GM23338 (cell line): ENCODE measurements at regions not wholly inside any gene's neighbourhood (a gene's known extent, or its start where the extent isn't known, plus 50 kb on each side); places are given as distances from the start of the nearest gene placed in this dataset.

ENCODE experiments used
- ATAC-seq: fragments of 200-7000 bp; cut with Tn5 transposase; 3 replicates; pipeline ENCODE4 v1.9.1; 2020
- DNase-seq: peaks from one replicate; pipeline ENCODE4 v3.0.0-alpha.2; 2015; ENCODE audit warnings: low spot score
- H2AFZ ChIP-seq: fragments of 200-600 bp; sonication (generic); 2 replicates; pipeline ENCODE4 v1.8.0; 2016; ENCODE audit warnings: antibody characterized with exemption, mild to moderate bottlenecking, moderate library complexity
- H3F3A ChIP-seq: fragments of 200-600 bp; sonication (generic); replicated peaks from 2 replicates; pipeline ENCODE4 v1.8.0; 2017; ENCODE audit warnings: antibody characterized with exemption, mixed run types, low read depth
- H3K27ac ChIP-seq: fragments of 200-600 bp; sonication (generic); 2 replicates; pipeline ENCODE4 v1.6.1; 2016; ENCODE audit warnings: low read depth
- H3K27me3 ChIP-seq: fragments of 200-600 bp; sonication (generic); 2 replicates; pipeline ENCODE4 v1.8.0; 2016; ENCODE audit warnings: mild to moderate bottlenecking, mixed run types, moderate library complexity; ENCODE audit not compliant: insufficient read depth
- H3K36me3 ChIP-seq: fragments of 200-600 bp; sonication (generic); 2 replicates; pipeline ENCODE4 v1.8.0; 2016; ENCODE audit warnings: mild to moderate bottlenecking; ENCODE audit not compliant: insufficient read depth
- H3K4me1 ChIP-seq: fragments of 200-600 bp; sonication (generic); 2 replicates; pipeline ENCODE4 v1.8.0; 2016; ENCODE audit warnings: mild to moderate bottlenecking, moderate library complexity; ENCODE audit not compliant: insufficient read depth
- H3K4me2 ChIP-seq: fragments of 200-600 bp; sonication (generic); 2 replicates; pipeline ENCODE4 v1.7.1; 2017; ENCODE audit warnings: mixed run types
- H3K4me3 ChIP-seq: fragments of 200-600 bp; sonication (generic); 2 replicates; pipeline ENCODE4 v1.6.1; 2016; ENCODE audit warnings: mixed run types
- H3K79me2 ChIP-seq: fragments of 200-600 bp; sonication (generic); replicated peaks from 2 replicates; pipeline ENCODE4 v1.8.0; 2017; ENCODE audit warnings: mild to moderate bottlenecking; ENCODE audit not compliant: insufficient read depth
- H3K9me2 ChIP-seq: fragments of 200-600 bp; sonication (generic); 2 replicates; pipeline ENCODE4 v1.8.0; 2017; ENCODE audit not compliant: insufficient read depth
- H4K20me1 ChIP-seq: fragments of 200-600 bp; sonication (generic); replicated peaks from 2 replicates; pipeline ENCODE4 v1.8.0; 2017; ENCODE audit warnings: mild to moderate bottlenecking; ENCODE audit not compliant: insufficient read depth
- H3K27ac Mint-ChIP-seq: 2 replicates; pipeline ENCODE4 v1.8.0; 2020; ENCODE audit warnings: inconsistent platforms, mild to moderate bottlenecking, moderate library complexity, mixed read lengths
- H3K27me3 Mint-ChIP-seq: 3 replicates; pipeline ENCODE4 v1.8.0; 2022; ENCODE audit warnings: low read depth, mild to moderate bottlenecking, moderate library complexity, mixed read lengths, inconsistent platforms; ENCODE audit not compliant: insufficient read depth, poor library complexity
- H3K36me3 Mint-ChIP-seq: 3 replicates; pipeline ENCODE4 v1.8.0; 2021; ENCODE audit warnings: low read depth, mild to moderate bottlenecking, inconsistent platforms, moderate library complexity, mixed read lengths
- H3K4me1 Mint-ChIP-seq: 3 replicates; pipeline ENCODE4 v1.8.0; 2020; ENCODE audit warnings: mild to moderate bottlenecking, inconsistent platforms, mixed read lengths
- H3K4me3 Mint-ChIP-seq: 3 replicates; pipeline ENCODE4 v1.8.0; 2021; ENCODE audit warnings: moderate library complexity, mild to moderate bottlenecking, inconsistent platforms, mixed read lengths
- H3K9me3 Mint-ChIP-seq: 3 replicates; pipeline ENCODE4 v1.8.0; 2020; ENCODE audit warnings: moderate library complexity, mild to moderate bottlenecking, inconsistent platforms, mixed read lengths
- EZH2 ChIP-seq: fragments of 200-600 bp; sonication (generic); IDR thresholded peaks from one replicate; pipeline ENCODE4 v1.8.0; 2017; ENCODE audit warnings: antibody characterized with exemption, mild to moderate bottlenecking, low read depth; ENCODE audit not compliant: unreplicated experiment
- JUNB ChIP-seq: IDR thresholded peaks from one replicate; pipeline ENCODE4 v1.6.1; 2016; ENCODE audit warnings: antibody characterized with exemption; ENCODE audit not compliant: unreplicated experiment
- NANOG ChIP-seq: IDR thresholded peaks from 2 replicates; pipeline ENCODE4 v1.6.1; 2016; ENCODE audit warnings: antibody characterized with exemption, borderline replicate concordance
- POLR2AphosphoS5 ChIP-seq: IDR thresholded peaks from 2 replicates; pipeline ENCODE4 v1.6.1; 2016; ENCODE audit warnings: antibody characterized with exemption, low read depth
- STAT1 ChIP-seq: IDR thresholded peaks from one replicate; pipeline ENCODE4 v1.6.1; 2016; ENCODE audit warnings: antibody characterized with exemption; ENCODE audit not compliant: unreplicated experiment
- ZNF114 ChIP-seq: fragments of 250-450 bp; sonication (Bioruptor Pico); IDR thresholded peaks from 2 replicates; pipeline ENCODE4 v1.5.0; 2020; ENCODE audit warnings: mild to moderate bottlenecking, moderate library complexity
- ZNF331 ChIP-seq: fragments of 250-450 bp; sonication (Bioruptor Pico); IDR thresholded peaks from 2 replicates; pipeline ENCODE4 v1.5.0; 2020; ENCODE audit warnings: low read depth, mild to moderate bottlenecking, moderate library complexity
- TF ChIP-seq, protein P1 (sequence below), 2 experiments: fragments of 200-600 bp in 1 of 2; sonication (generic) in 1 of 2; conservative IDR thresholded peaks; 2 replicates each; pipeline versions ENCODE4 v1.5.1 to v1.6.1; 2016 to 2017; ENCODE audit warnings: antibody characterized with exemption in 2 of 2, low read depth in 2 of 2, mild to moderate bottlenecking in 2 of 2, moderate library complexity in 1 of 2
- TF ChIP-seq, protein P2 (sequence below): IDR thresholded peaks from 2 replicates; pipeline ENCODE4 v1.6.1; 2016; ENCODE audit warnings: antibody characterized with exemption
- TF ChIP-seq, protein P3 (sequence below): IDR thresholded peaks from one replicate; pipeline ENCODE4 v1.6.1; 2018; ENCODE audit warnings: antibody characterized with exemption; ENCODE audit not compliant: unreplicated experiment
- TF ChIP-seq, protein P4 (sequence below): fragments of 250-450 bp; sonication (Bioruptor Pico); IDR thresholded peaks from 2 replicates; pipeline ENCODE4 v1.5.0; 2020; ENCODE audit warnings: mild to moderate bottlenecking, moderate library complexity

DNA sequence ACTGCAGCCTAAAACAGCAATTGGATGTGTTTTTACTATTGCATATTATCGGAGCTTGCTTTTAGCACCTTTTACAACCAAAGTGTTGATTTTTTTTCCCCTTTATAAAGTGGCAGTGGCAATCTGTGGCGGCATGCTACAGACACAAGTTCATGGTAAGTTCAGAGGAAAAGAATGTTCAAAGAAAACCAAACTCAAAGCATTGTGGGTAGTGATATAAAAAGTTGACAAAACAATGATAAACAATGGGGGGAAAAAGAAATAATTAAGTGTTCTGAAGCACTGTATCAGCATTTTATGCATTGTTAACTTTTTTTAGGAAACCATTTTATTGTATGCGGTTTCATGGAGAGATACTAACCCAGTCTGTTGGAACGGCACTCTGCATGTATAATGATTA is 492.0 kb upstream of the SOX5 start (continued):
- TF ChIP-seq ZNF331 = no peak
- TF ChIP-seq STAT1 = no peak

DNA sequence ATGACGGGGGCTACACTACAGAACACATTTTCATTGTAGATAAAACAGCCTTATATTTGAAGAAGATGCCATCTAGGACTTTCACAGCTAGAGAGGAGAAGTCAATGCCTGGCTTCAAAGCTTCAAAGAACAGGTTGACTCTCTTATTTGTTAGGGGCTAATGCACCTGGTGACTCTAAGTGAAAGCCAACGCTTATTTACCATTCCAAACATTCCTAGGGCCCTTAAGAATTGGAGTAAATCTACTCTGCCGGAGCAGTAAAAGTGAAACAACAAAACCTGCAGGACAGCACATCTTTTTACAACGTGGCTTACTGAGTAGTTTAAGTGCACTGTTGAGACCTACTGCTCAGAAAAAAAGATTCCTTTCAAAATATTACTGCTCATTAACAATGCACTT is 487.2 kb upstream of the SOX5 start:
- Histone ChIP-seq H4K20me1 (no peaks in the 10 kb centered on the region), H3K4me3 (no peak overlapping the region), H3K27ac (no peak overlapping the region), H3K27me3 (no peaks in the 10 kb centered on the region), H3K36me3 (no peaks in the 10 kb centered on the region), H3F3A (no peaks in the 10 kb centered on the region), H3K79me2 (no peaks in the 10 kb centered on the region), H2AFZ (no peak overlapping the region), H3K9me2 (peaks cover 14% of the 10 kb centered on the region), H3K4me2 (no peak overlapping the region), H3K4me1 (peaks cover 3% of the 10 kb centered on the region; the same call in 1 of the 2 replicates)
- Mint-ChIP-seq H3K27me3 (no peaks in the 10 kb centered on the region), H3K36me3 (no peaks in the 10 kb centered on the region), H3K4me3 (no peak overlapping the region), H3K9me3 (no peaks in the 10 kb centered on the region; the same call in 1 of the 3 replicates), H3K4me1 (peaks cover 6% of the 10 kb centered on the region; the same call in 1 of the 3 replicates), H3K27ac (no peak overlapping the region)
- ATAC-seq = no peak
- TF ChIP-seq, protein P1, sequence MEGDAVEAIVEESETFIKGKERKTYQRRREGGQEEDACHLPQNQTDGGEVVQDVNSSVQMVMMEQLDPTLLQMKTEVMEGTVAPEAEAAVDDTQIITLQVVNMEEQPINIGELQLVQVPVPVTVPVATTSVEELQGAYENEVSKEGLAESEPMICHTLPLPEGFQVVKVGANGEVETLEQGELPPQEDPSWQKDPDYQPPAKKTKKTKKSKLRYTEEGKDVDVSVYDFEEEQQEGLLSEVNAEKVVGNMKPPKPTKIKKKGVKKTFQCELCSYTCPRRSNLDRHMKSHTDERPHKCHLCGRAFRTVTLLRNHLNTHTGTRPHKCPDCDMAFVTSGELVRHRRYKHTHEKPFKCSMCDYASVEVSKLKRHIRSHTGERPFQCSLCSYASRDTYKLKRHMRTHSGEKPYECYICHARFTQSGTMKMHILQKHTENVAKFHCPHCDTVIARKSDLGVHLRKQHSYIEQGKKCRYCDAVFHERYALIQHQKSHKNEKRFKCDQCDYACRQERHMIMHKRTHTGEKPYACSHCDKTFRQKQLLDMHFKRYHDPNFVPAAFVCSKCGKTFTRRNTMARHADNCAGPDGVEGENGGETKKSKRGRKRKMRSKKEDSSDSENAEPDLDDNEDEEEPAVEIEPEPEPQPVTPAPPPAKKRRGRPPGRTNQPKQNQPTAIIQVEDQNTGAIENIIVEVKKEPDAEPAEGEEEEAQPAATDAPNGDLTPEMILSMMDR (conservative IDR thresholded peaks at IDR 0.05; ENCODE audit: low read depth in 2 of 2) = no peak
- no peak for TF ChIP-seq NANOG
- TF ChIP-seq STAT1 = no peak
- TF ChIP-seq, protein P2, sequence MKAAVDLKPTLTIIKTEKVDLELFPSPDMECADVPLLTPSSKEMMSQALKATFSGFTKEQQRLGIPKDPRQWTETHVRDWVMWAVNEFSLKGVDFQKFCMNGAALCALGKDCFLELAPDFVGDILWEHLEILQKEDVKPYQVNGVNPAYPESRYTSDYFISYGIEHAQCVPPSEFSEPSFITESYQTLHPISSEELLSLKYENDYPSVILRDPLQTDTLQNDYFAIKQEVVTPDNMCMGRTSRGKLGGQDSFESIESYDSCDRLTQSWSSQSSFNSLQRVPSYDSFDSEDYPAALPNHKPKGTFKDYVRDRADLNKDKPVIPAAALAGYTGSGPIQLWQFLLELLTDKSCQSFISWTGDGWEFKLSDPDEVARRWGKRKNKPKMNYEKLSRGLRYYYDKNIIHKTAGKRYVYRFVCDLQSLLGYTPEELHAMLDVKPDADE = no peak
- no peak for TF ChIP-seq POLR2AphosphoS5
- TF ChIP-seq ZNF114 (CRISPR knock-in tag) = no peak
- no peak for TF ChIP-seq ZNF331
- TF ChIP-seq, protein P3, sequence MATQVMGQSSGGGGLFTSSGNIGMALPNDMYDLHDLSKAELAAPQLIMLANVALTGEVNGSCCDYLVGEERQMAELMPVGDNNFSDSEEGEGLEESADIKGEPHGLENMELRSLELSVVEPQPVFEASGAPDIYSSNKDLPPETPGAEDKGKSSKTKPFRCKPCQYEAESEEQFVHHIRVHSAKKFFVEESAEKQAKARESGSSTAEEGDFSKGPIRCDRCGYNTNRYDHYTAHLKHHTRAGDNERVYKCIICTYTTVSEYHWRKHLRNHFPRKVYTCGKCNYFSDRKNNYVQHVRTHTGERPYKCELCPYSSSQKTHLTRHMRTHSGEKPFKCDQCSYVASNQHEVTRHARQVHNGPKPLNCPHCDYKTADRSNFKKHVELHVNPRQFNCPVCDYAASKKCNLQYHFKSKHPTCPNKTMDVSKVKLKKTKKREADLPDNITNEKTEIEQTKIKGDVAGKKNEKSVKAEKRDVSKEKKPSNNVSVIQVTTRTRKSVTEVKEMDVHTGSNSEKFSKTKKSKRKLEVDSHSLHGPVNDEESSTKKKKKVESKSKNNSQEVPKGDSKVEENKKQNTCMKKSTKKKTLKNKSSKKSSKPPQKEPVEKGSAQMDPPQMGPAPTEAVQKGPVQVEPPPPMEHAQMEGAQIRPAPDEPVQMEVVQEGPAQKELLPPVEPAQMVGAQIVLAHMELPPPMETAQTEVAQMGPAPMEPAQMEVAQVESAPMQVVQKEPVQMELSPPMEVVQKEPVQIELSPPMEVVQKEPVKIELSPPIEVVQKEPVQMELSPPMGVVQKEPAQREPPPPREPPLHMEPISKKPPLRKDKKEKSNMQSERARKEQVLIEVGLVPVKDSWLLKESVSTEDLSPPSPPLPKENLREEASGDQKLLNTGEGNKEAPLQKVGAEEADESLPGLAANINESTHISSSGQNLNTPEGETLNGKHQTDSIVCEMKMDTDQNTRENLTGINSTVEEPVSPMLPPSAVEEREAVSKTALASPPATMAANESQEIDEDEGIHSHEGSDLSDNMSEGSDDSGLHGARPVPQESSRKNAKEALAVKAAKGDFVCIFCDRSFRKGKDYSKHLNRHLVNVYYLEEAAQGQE = no peak
- TF ChIP-seq JUNB = no peak
- TF ChIP-seq, protein P4, sequence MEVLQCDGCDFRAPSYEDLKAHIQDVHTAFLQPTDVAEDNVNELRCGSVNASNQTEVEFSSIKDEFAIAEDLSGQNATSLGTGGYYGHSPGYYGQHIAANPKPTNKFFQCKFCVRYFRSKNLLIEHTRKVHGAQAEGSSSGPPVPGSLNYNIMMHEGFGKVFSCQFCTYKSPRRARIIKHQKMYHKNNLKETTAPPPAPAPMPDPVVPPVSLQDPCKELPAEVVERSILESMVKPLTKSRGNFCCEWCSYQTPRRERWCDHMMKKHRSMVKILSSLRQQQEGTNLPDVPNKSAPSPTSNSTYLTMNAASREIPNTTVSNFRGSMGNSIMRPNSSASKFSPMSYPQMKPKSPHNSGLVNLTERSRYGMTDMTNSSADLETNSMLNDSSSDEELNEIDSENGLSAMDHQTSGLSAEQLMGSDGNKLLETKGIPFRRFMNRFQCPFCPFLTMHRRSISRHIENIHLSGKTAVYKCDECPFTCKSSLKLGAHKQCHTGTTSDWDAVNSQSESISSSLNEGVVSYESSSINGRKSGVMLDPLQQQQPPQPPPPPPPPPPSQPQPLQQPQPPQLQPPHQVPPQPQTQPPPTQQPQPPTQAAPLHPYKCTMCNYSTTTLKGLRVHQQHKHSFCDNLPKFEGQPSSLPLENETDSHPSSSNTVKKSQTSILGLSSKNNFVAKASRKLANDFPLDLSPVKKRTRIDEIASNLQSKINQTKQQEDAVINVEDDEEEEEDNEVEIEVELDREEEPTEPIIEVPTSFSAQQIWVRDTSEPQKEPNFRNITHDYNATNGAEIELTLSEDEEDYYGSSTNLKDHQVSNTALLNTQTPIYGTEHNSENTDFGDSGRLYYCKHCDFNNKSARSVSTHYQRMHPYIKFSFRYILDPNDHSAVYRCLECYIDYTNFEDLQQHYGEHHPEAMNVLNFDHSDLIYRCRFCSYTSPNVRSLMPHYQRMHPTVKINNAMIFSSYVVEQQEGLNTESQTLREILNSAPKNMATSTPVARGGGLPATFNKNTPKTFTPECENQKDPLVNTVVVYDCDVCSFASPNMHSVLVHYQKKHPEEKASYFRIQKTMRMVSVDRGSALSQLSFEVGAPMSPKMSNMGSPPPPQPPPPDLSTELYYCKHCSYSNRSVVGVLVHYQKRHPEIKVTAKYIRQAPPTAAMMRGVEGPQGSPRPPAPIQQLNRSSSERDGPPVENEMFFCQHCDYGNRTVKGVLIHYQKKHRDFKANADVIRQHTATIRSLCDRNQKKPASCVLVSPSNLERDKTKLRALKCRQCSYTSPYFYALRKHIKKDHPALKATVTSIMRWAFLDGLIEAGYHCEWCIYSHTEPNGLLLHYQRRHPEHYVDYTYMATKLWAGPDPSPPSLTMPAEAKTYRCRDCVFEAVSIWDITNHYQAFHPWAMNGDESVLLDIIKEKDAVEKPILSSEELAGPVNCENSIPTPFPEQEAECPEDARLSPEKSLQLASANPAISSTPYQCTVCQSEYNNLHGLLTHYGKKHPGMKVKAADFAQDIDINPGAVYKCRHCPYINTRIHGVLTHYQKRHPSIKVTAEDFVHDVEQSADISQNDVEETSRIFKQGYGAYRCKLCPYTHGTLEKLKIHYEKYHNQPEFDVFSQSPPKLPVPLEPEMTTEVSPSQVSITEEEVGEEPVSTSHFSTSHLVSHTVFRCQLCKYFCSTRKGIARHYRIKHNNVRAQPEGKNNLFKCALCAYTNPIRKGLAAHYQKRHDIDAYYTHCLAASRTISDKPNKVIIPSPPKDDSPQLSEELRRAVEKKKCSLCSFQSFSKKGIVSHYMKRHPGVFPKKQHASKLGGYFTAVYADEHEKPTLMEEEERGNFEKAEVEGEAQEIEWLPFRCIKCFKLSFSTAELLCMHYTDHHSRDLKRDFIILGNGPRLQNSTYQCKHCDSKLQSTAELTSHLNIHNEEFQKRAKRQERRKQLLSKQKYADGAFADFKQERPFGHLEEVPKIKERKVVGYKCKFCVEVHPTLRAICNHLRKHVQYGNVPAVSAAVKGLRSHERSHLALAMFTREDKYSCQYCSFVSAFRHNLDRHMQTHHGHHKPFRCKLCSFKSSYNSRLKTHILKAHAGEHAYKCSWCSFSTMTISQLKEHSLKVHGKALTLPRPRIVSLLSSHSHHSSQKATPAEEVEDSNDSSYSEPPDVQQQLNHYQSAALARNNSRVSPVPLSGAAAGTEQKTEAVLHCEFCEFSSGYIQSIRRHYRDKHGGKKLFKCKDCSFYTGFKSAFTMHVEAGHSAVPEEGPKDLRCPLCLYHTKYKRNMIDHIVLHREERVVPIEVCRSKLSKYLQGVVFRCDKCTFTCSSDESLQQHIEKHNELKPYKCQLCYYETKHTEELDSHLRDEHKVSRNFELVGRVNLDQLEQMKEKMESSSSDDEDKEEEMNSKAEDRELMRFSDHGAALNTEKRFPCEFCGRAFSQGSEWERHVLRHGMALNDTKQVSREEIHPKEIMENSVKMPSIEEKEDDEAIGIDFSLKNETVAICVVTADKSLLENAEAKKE (CRISPR knock-in tag) = no peak
- TF ChIP-seq EZH2 = no peak
- DNase-seq = peak; percentile 51
